PC-3 (cell line): ENCODE measurements at regions not wholly inside any gene's neighbourhood (a gene's known extent, or its start where the extent isn't known, plus 50 kb on each side); places are given as distances from the start of the nearest gene placed in this dataset.

Experiments used
- ATAC-seq: fragments of 200-7000 bp; cut with Tn5 transposase; 2 replicates; pipeline ENCODE4 v1.9.1; 2020; ENCODE audit warnings: mild to moderate bottlenecking, moderate library complexity
- BruUV-seq: library from RNA; stranded (reverse); fragments of 400-500 nt; replicated peaks from 2 replicates; lab custom pipeline; 2021; lab: Mats Ljungman, UMichigan
- CTCF ChIA-PET: fragments of 300-600 bp; sonication (Branson Sonifier 250); formaldehyde crosslinking; loops from one replicate; lab custom pipeline; 2022; ENCODE audit warnings: antibody characterized with exemption; lab: Charles Lee
- POLR2A ChIA-PET: fragments of 300-600 bp; sonication (Branson Sonifier 250); formaldehyde crosslinking; loops from one replicate; lab custom pipeline; 2022; ENCODE audit warnings: antibody characterized with exemption; ENCODE audit not compliant: unreplicated experiment; lab: Charles Lee
- DNase-seq: peaks from one replicate; pipeline ENCODE4 v3.0.0-alpha.2; 2015
- H2AFZ ChIP-seq: fragments of 300-600 bp; sonication (generic); 2 replicates; pipeline ENCODE4 v1.6.0; 2016; ENCODE audit warnings: antibody characterized with exemption, low read length
- H3F3A ChIP-seq: fragments of 300-600 bp; sonication (generic); one replicate; pipeline ENCODE4 v1.6.0; 2017; ENCODE audit warnings: antibody characterized with exemption, low read length, control low read depth, mild to moderate bottlenecking; ENCODE audit not compliant: unreplicated experiment
- H3K27ac ChIP-seq: fragments of 300-600 bp; sonication (generic); 2 replicates; pipeline ENCODE4 v1.5.1; 2016; ENCODE audit warnings: mild to moderate bottlenecking, low read length
- H3K27me3 ChIP-seq: fragments of 300-600 bp; sonication (generic); 2 replicates; pipeline ENCODE4 v1.6.1; 2016; ENCODE audit warnings: low read length, mixed read lengths
- H3K36me3 ChIP-seq: fragments of 300-600 bp; sonication (generic); 2 replicates; pipeline ENCODE4 v1.6.1; 2016; ENCODE audit warnings: low read depth, mixed run types, low read length, mixed read lengths
- H3K4me1 ChIP-seq: fragments of 300-600 bp; sonication (generic); 2 replicates; pipeline ENCODE4 v1.5.1; 2016; ENCODE audit warnings: low read length; ENCODE audit not compliant: insufficient read depth
- H3K4me2 ChIP-seq: fragments of 300-600 bp; sonication (generic); 2 replicates; pipeline ENCODE4 v1.6.0; 2016; ENCODE audit warnings: low read length
- H3K4me3 ChIP-seq: fragments of 300-600 bp; sonication (generic); 2 replicates; pipeline ENCODE4 v1.5.1; 2016; ENCODE audit warnings: mild to moderate bottlenecking, low read length, mixed read lengths
- H3K79me2 ChIP-seq: fragments of 300-600 bp; sonication (generic); 2 replicates; pipeline ENCODE4 v1.6.1; 2017; ENCODE audit warnings: low read length, mixed read lengths
- H3K9ac ChIP-seq: fragments of 300-600 bp; sonication (generic); 2 replicates; pipeline ENCODE4 v1.6.0; 2016; ENCODE audit warnings: mild to moderate bottlenecking, low read length
- H3K9me2 ChIP-seq: fragments of 300-600 bp; sonication (generic); replicated peaks from 2 replicates; pipeline ENCODE4 v1.6.1; 2016; ENCODE audit warnings: mixed run types, low read length, mixed read lengths
- H3K9me3 ChIP-seq: fragments of 300-600 bp; sonication (generic); 2 replicates; pipeline ENCODE4 v1.6.1; 2016; ENCODE audit warnings: low read length, mixed read lengths
- H4K20me1 ChIP-seq: fragments of 300-600 bp; sonication (generic); 2 replicates; pipeline ENCODE4 v1.6.1; 2016; ENCODE audit warnings: low read length, mixed read lengths
- CTCF ChIP-seq: fragments of 300-600 bp; sonication (generic); conservative IDR thresholded peaks from 2 replicates; pipeline ENCODE4 v1.5.1; 2017; ENCODE audit warnings: antibody characterized with exemption, low read depth, mild to moderate bottlenecking, low read length
- EZH2 ChIP-seq: fragments of 300-600 bp; sonication (generic); IDR thresholded peaks from one replicate; pipeline ENCODE4 v1.6.1; 2017; ENCODE audit warnings: antibody characterized with exemption, mild to moderate bottlenecking, low read length; ENCODE audit not compliant: unreplicated experiment
- EZH2phosphoT487 ChIP-seq: fragments of 300-600 bp; sonication (generic); IDR thresholded peaks from 2 replicates; pipeline ENCODE4 v1.6.1; 2018; ENCODE audit warnings: mild to moderate bottlenecking, antibody characterized with exemption, low read length, borderline replicate concordance
- intact Hi-C: fragments of 100-400 bp; cut with micrococcal nuclease; formaldehyde crosslinking; loops from 2 replicates; pipeline ENCODE4 v1.9.0; 2023

- CTCF ChIA-PET: no interaction called here
- H3K27me3 ChIP-seq: no peaks in the 10 kb centered on the region
- H3K79me2 ChIP-seq: no peaks in the 10 kb centered on the region
- no TSS peak for BruUV-seq
- H3F3A ChIP-seq: peaks cover 6% of the 10 kb centered on the region
- H3K27ac ChIP-seq: no peak overlapping the region
- H3K4me2 ChIP-seq: no peak overlapping the region
- H3K36me3 ChIP-seq: no peaks in the 10 kb centered on the region
- no peak for ATAC-seq
- H3K9ac ChIP-seq: no peak overlapping the region
- intact Hi-C loops: loop anchor here (10.0 kb wide), 1 partner anchor 573 kb away; no protein-coding TSS in a partner anchor
- H3K9me2 ChIP-seq: no peaks in the 10 kb centered on the region
- H3K4me3 ChIP-seq: no peak overlapping the region
- peaks cover 70% of the 10 kb centered on the region for H3K4me1 ChIP-seq
- no peak overlapping the region for H2AFZ ChIP-seq
- TF ChIP-seq CTCF (no peak), EZH2 (no peak)
- no peak for DNase-seq
- H3K9me3 ChIP-seq: no peaks in the 10 kb centered on the region
- no peaks in the 10 kb centered on the region for H4K20me1 ChIP-seq
- POLR2A ChIA-PET: no interaction called here
Measured at GRCh38 chr5:8827696-8828095, 718.2 kb downstream of the SEMA5A start.

DNA sequence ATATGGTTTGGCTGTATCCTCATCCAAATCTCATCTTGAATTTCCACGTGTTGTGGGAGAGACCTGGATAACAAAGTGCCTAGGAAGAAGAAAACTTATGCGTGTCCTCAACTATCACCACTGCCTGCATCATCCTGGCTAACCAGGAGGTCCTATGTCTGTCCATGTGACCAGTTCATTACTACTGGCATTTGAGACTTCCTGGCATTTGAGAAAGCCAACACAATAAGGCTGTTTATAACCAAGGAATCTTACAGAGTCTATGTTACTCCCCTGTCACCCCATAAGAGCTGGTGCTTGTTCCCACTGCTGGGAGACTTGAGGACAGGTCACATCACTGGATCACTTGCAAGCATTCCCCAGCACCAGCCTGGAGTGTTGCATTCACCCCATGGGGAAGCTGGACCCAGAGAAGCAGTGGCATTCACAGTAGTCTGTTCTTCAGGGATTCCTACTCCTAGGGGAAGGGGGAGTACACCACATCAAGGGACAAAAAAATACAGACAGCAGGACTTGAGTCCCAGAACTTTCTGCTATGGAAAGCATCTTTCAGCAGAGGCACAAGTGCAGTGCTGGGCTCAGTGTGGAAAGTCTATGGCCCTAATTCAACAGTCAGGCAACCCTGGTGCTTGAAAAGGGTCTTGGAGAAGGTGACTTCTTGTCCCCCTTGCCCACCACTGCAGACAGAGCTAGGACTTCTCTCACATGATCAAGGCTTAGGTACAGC lies 717.1 kb downstream of the SEMA5A start:
- DNase-seq (no peak), ATAC-seq (peak; percentile 4)
- Histone ChIP-seq H3K9ac (peak overlapping the region; percentile 13; the same call in 1 of the 2 replicates), H3K27me3 (no peaks in the 10 kb centered on the region), H3K27ac (peak overlapping the region; percentile 80), H4K20me1 (no peaks in the 10 kb centered on the region), H3K4me3 (no peak overlapping the region), H2AFZ (no peak overlapping the region), H3K4me2 (peak overlapping the region; percentile 48), H3K79me2 (no peaks in the 10 kb centered on the region), H3K36me3 (no peaks in the 10 kb centered on the region), H3K4me1 (peaks cover 71% of the 10 kb centered on the region), H3F3A (peaks cover 6% of the 10 kb centered on the region), H3K9me3 (no peaks in the 10 kb centered on the region), H3K9me2 (no peaks in the 10 kb centered on the region)
- TF ChIP-seq EZH2: no peak
- no peak for TF ChIP-seq EZH2phosphoT487
- TF ChIP-seq CTCF: no peak
- intact Hi-C loops: loop anchor here (10.0 kb wide), 1 partner anchor 574 kb away; no protein-coding TSS in a partner anchor
- ChIA-PET POLR2A (no interaction called here), CTCF (no interaction called here)
- BruUV-seq: no TSS peak
